ENCODE measurements at regions not wholly inside any gene's neighbourhood (a gene's known extent, or its start where the extent isn't known, plus 50 kb on each side); places are given as distances from the start of the nearest gene placed in this dataset.

DNA sequence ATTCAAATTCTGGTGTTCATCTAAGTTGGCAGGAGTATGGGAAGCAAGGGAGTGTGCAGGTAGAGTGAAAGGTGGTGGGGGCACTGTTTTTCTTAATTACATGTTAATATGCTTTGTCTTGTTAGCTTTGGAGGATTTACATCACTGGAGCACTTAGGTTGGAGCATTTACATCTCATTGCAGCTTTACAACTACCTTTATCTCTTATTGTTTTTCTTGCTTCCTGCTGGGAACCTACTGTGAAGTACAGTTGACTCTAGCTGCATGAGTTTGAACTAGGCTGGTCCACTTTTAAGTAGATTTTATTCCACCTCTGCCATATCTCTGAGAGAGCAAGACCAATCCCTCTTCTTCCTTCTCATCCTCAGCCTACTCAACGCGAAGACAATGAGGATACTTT lies 554.8 kb upstream of the B3GALT2 start:
- DNase-seq (ENCODE audit: extremely low read depth, low read depth, low spot score), result no peak

DNA sequence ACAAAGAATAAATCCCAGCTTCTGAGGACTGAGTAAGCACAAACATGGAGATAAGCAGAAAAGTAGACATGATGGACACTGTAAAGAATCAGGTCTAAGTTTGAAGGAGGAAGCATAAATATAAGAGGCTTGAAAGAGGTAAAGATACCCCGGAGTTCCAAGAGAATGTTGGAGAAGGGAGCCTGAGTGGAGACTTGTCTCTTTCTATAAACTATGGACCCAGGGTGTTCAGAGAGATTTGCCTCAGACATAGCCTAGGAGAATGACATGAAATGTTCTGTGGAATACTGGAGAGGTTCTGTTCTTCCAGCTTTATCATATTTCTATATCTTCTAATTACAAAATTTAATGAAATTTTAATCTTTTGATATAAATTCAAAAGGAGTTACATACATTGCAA lies 554.3 kb upstream of the B3GALT2 start:
- no peak for DNase-seq (ENCODE audit: extremely low read depth, low read depth, low spot score)

DNA sequence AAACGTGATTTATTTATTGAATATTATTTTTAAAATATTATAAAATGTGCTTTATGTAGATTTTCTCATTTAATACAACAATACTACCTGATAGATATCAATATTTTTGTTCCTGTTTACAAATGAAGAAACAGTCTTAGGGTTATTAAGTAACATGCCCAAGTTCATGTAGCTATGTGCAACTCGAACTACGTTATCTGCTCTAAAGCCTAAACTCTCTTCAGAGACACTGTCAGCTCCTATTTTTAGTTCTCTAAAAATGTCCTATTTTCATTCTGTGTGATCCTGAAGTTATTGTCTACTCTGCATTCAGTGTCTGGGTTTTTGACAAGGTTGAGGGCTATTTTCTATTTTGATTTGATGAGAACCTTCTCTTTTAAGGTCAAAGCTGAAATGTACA lies 550.1 kb upstream of the B3GALT2 start:
- no peak for DNase-seq (ENCODE audit: extremely low read depth, low read depth, low spot score)

DNA sequence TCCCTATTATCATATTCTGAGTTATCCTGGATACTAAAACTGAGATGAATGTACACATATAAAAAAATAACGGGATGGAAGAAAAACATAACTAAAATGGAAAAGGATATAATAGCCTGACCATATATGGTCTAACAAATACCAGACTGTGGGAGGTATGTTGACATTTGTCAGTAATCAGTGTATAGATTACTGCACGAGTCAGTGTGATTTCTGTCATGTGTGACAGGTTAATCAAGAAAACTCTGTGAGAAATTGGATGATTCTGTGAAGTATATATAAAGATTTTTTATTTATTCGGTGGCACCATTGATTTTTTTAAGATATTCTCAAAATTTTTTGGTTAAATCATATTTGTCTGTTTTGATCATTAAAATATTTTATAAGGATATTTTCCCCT lies 547.3 kb upstream of the B3GALT2 start:
- no peak for DNase-seq (ENCODE audit: extremely low read depth, low read depth, low spot score)

DNA sequence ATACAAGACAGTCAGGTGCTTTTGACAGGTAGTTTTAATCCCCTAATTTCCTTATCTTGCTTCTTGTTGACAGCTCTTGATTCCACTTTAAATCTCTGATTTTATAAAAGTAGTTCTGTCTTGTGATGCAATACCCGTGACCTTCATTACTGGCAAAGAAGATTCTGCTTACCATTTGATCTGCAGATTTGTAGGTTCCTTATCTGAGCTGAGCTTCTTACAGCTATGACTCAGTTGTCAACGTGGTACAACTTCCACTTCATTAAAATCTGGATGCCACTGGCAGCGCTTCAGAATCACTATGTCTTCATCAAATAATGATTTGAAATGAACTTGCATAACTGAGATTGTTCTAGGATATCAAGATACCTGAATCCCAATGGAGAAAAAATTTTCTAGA lies 543.6 kb upstream of the B3GALT2 start:
- no peak for DNase-seq (ENCODE audit: extremely low read depth, low read depth, low spot score)

DNA sequence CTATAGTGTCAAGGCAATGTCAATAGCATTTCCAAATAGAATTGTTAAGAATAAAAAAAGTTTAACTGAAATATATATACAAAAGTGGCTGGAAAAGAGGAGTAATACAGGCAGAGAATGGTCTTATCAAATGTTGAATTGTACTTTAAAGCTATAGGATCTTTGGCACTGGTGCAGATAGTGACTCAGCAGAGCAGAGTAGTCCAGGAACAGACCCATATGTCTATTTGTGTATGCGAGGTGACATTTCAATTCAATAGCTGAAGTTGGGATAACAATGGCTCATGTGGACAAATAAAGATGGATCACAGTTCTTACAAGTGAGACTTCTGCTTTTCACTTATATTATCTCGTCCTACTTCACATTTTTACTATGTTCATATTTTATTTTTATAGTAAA lies 543.0 kb upstream of the B3GALT2 start:
- DNase-seq (ENCODE audit: extremely low read depth, low read depth, low spot score), result no peak

DNA sequence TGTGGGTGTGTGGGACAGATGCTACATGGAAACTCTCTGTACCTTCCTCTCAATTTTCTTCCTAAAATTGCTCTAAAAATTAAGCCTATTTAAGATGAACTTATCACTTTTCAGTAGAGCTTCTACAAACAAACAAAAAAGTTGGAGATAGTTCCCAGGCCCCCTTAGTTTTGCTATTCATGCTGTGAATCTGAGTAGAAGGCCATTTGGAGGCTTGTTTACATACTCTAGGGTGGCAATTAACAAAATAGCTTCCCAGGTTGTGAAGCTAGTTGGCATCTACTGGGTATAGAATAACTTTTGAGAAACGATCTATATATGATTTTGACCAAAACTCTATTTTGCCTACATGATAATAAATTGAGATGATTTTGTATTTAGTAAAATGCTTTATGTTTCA lies 541.4 kb upstream of the B3GALT2 start:
- no peak for DNase-seq (ENCODE audit: extremely low read depth, low read depth, low spot score)

DNA sequence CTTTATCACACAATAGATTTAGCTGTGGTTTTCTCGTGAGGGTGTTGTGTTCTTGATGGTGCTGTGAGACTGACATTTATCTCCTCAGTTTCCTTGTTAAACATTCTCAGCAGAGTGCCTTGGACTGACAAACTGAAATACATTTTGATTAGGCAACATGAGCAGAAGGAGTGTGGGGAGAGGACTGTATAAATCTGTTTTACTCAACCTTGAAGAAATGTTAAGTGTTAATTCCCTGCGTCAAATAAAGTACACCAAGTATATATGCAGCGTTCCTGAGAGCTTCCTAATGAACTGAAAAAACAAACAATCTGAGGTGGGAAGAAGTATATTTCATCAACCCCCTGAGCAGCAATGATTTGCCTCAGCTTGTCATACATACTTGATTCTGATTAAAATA lies 540.3 kb upstream of the B3GALT2 start:
- no peak for DNase-seq (ENCODE audit: extremely low read depth, low read depth, low spot score)

DNA sequence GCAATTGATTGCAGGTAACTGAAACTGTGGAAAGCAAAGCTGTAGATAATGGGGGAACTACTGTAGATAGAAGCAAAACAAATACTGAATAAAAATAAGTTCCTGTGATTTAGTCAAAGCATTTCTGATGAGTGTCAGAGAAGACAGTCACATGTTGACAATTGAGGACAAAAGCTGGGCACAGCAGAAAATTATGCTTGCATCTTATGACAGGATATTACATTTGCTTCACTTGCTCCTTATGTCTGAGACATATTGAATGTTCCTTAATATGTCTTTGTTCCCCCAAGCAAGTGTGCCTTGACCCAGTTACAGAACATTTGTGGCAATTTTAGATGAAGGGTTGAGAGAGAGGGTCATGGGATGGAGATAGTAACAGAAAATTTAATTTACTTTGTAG lies 526.0 kb upstream of the B3GALT2 start:
- DNase-seq (ENCODE audit: extremely low read depth, low read depth, low spot score), result no peak

DNA sequence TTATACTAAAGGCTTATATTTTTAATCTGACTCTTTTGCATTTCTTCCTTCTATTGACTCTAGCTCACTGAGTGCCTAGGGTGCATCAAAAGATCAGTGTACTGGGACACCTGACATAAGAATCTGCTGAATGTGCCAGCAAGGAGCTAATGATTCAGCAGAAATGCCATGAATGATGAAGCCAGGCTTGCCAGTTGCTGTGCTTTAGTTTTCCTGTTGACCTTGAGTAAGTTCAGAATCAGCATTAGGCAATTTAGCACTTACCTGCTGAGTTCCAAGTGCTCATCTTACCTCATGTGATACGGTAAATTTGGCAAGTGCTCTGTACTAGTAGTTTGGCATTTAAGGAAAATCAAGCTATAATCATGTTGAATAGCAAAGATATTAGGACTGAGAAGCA lies 523.2 kb upstream of the B3GALT2 start:
- DNase-seq (ENCODE audit: extremely low read depth, low read depth, low spot score), result no peak

DNA sequence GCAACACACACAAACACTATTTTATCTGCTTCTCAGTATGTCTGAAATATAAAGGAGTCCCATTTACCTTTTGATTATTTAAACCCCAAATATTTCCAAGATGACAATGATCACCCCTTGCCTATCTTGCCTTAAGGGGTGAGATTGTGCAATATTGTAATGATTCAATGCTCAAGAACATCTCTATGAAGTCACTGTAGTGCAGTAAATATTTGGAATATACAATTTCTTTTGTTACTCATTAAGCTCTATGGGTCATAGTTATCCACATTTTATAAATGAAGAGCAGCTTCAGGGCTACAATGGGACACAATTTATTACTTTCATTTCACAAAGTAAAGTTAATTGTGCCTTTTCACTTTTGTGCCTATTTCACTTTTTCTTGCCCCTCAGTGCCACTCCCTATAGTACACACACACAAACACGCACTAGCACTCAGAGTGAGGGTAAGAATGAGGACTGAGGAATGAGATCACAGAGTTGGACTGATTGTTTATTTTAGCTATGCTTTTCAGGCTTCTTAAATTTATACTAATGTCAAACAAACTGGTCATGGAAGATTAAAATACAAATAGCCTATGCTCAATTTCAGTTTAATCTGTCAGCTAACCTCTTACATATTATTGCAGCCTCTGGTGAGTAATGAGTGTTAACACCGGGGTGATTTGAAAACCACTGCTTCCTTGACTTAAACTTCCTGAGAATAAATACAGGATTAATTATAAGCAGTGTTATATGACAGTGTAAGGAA lies 521.0 kb upstream of the B3GALT2 start:
- DNase-seq (ENCODE audit: extremely low read depth, low read depth, low spot score), result no peak

DNA sequence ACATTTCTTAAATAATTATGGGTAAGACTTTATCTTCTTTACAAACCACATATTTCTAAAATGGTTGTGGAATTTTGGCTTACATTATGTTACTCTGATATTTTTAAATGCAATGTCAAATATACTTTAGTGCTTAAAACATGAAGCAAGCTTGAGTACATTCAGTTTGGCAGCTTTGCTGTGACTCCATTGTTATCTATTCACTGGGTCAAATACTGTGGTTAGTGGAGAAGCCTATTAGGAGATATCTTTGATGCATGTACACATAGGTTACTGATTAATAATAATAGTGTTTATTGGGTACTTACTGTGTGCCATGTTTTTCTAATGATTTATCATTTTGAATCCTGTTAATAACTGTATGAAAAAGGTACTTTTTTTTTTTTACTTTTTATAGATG lies 520.4 kb upstream of the B3GALT2 start:
- DNase-seq (ENCODE audit: extremely low read depth, low read depth, low spot score), result no peak

DNA sequence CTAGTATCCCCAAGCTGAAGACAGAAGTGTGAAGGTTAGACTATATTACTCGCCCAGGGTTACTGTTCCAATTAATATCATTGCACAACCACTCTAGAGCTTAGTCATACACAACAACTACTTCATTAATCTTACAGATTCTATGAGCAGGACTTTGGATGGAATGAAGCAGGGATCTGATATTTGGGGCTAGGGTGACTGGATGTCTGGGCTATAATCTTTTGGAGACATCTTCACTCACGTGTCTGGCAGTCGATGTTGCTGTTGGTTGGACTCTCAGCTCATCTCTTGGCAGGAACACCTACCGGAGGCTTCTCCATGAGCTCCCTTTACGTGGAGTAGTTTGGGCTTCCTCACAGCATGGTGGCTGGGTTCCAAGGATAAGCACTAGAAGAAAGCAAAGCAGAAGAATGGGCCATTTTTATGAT lies 519.2 kb upstream of the B3GALT2 start:
- DNase-seq (ENCODE audit: extremely low read depth, low read depth, low spot score), result no peak

DNA sequence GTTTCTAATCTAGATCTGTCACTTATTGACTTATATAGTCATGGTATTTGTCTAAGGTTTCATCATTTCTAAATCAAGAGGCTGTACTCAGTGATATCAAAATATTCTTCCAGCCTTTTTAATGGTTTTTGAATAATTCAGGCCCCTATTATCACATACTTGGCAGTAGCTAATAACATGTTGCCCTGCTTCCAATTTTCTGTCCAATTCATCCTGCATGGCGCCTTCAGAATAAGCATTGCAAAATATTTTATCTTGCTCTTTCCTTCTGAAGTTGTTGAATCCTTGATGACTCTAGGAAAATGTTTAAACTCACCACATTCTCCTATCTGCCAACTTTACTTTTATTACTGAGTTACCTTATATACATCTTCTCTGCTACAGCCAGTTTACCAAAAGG lies 517.2 kb upstream of the B3GALT2 start:
- DNase-seq (ENCODE audit: extremely low read depth, low read depth, low spot score), result no peak

DNA sequence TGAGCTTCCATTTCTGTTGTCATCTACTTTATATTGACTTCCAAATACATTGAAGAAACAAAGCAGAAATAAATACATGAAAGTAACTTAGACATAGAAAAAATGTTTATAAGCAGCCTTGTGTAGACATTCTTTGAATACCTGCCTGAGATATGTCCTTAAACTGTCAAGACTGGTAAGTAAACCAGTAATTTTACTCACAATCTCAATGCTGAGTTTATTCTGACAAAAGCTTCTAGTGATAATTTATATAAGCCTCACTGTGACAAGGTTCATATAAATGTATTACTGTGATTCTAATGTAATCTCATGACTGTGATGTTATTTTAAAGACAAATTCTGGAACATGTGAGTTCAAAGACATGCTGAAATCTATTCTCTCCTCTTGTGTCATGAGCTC lies 516.7 kb upstream of the B3GALT2 start:
- no peak for DNase-seq (ENCODE audit: extremely low read depth, low read depth, low spot score)

DNA sequence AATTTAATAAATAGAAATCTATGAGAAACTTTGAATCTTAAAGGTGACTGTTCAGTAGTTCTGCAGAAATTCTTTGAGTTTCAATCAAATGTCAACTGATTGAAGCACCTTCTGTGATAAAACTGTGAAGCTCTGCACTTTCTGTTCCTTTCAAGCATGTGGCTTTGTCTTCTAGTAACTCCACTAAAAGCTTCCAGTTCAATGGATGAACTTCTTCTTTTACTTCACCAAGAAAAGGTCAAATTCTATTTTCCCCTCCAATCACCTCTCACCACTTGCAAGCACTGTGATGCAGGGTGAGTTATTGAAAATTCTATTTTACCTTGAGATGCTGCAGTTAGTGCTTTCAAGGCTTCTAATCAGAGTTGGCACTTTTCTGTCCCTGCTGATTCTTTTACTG lies 515.3 kb upstream of the B3GALT2 start:
- no peak for DNase-seq (ENCODE audit: extremely low read depth, low read depth, low spot score)

DNA sequence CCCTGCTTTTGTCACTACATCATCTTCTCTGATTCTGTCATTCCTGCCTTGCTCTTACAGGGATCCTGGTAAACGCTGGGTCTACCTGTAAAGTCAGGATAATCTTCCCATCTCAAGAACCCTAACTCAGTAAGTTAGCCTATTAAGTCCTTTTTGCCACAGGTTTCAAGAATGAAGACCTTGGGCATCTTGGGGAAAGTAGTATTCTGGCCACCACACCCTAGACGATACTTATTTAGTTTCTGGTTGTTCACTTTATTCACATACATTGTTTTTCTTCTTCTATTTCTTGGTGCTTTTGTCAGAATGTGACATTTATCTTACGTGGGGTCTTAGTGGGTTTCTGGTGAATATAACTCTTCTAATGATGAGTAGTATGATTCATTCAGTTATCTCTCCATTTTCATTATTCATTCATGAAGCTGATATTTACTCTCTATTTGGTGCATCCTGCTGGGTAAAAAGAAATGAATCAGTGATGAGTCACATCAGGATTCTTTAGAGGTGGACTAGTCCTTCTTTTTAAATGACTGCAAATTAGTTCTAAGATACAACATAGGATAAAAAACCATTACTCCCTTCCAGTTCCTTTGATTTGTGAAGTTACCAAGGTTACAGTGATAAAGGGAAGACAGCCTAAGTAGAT lies 514.4 kb upstream of the B3GALT2 start:
- no peak for DNase-seq (ENCODE audit: extremely low read depth, low read depth, low spot score)

DNA sequence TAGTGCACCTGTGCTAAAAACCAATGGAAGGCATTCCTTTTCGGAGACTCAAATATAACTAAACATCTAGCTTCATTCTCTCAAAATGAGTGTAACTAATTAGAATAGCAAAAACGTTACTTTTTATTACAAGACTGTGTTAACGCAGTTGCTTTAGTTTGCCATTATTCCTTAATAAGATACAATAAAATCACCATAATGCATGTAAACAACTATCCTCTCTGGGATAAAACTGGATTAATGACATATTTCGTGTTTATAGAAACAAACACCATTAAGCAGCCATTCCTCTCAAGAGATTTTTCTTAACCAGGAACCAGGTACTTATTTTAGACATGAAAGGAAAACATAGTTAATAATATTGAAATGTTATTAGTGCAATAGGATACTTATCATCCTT lies 512.8 kb upstream of the B3GALT2 start:
- DNase-seq (ENCODE audit: extremely low read depth, low read depth, low spot score), result no peak

DNA sequence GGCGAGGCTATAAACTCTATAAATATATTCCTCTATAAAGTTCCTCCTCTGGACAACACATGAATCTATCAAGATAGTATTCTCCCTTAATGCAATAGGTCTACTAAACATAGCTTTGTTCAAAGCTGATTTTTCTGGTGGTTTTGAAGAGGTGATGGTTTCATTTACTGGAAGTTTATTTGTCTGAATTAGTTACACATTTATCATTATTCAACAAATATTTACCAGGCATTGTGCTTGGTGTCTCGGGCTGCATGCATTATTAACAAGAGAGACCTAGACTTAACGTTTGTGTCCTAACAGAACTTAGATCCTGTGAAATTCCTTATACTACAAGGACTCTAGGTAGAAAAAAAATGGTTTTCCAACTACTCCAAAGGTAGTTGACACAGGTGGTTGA lies 511.4 kb upstream of the B3GALT2 start:
- DNase-seq (ENCODE audit: extremely low read depth, low read depth, low spot score), result no peak

DNA sequence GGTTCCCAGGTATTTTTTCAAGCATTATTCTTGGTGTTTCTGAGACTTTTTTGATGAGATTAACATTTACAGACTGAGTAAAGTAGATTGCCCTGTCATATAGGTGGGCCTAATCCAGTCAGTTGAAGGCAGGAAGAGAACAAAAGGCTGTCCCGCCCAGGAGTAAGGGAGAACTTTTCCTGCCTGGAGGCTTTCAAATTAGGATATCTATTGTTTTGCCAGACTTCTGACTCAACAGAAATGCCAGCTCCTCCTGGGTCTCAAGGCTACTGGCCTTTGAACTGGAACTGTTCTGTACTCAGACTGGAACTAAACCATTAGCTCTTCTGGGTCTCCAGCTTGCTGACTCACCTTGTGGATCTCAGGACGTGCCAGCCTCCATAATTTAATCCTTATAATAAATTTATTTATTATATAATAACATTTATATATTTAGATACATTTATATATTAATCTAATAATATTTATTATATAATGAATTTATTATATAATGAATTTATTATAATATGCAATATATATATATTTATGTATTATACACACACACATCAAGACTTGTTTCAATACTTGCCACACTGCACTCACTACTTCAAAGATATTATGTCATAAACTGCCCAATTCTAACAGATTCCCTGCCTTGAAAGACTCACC lies 510.8 kb upstream of the B3GALT2 start:
- no peak for DNase-seq (ENCODE audit: extremely low read depth, low read depth, low spot score)

DNA sequence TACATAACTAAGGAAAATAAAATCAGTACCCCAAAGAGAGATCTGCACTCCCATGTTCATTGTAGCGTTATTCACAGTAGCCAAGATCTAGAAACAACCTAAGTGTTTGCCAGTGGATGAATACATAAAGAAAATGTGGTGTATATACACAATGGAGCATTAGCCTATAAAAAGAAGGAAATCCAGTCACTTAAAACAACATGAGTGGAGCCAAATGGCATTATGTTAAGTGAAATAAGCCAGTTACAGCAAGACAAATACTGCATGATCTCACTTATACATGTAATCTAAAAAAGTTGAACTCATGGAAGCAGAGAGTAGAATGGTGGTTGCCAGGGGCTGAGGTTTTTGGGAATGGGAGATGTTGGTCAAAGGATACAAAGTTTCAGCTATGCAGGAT lies 508.3 kb upstream of the B3GALT2 start:
- DNase-seq (ENCODE audit: extremely low read depth, low read depth, low spot score), result no peak

DNA sequence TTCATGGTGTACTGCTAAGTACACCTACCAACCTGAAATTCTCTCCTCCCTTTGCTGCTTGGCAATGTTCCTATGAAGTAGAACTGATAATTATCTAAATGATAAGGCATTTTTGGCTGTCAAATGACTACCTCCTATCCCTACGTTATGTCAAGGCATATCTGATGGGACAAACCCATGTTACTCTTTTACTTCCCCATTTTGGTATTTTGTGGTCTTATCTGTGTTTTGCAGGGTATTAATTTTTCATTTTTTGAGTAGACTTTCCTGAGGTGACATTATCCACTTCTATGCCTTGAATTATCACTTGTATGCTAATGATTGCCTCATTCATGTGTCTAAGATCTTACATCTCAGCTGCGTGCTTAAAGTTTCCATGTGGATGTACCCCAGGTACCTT lies 499.6 kb upstream of the B3GALT2 start:
- no peak for DNase-seq (ENCODE audit: extremely low read depth, low read depth, low spot score)

Measured in glomerular endothelial cell (primary cell).